Thoracic aorta (tissue), 2 donors: ENCODE measurements at regions not wholly inside any gene's neighbourhood (a gene's known extent, or its start where the extent isn't known, plus 50 kb on each side); places are given as distances from the start of the nearest gene placed in this dataset.
"Not testable (repeated sequence)": the region's sequence is repeated elsewhere in the genome, so short reads cannot be mapped to it uniquely, and the experiment has no call there.

Experiments
- ATAC-seq: fragments of 150-250 bp; one replicate; pipeline ENCODE4 v1.8.0; 2017; ENCODE audit warnings: low read depth; ENCODE audit not compliant: insufficient number of reproducible peaks, low FRiP score
- DNase-seq: peaks from one replicate; pipeline ENCODE4 v3.0.0-alpha.2; 2020; ENCODE audit warnings: low spot score
- H3K27ac ChIP-seq, 2 donors: fragments of 200-600 bp; sonication (generic); 1 replicate in 1 of 2; 2 replicates in 1 of 2; pipeline ENCODE4 v1.5.1; 2016; ENCODE audit warnings: mild to moderate bottlenecking in 2 of 2, moderate library complexity in 2 of 2
- H3K27me3 ChIP-seq: fragments of 200-600 bp; sonication (generic); replicated peaks from 2 replicates; pipeline ENCODE4 v1.6.0; 2016; ENCODE audit warnings: mild to moderate bottlenecking; ENCODE audit not compliant: insufficient read depth
- H3K36me3 ChIP-seq: fragments of 200-600 bp; sonication (generic); one replicate; pipeline ENCODE4 v1.5.1; 2016
- H3K4me1 ChIP-seq, 2 donors: fragments of 200-600 bp; sonication (generic); 1 replicate in 1 of 2; 2 replicates in 1 of 2; pipeline versions ENCODE4 v1.5.1 to v1.6.0; 2016; ENCODE audit warnings: low read depth in 2 of 2, mild to moderate bottlenecking in 1 of 2; ENCODE audit not compliant: control insufficient read depth in 1 of 2
- H3K4me3 ChIP-seq: fragments of 200-600 bp; sonication (generic); 2 replicates; pipeline ENCODE4 v1.5.1; 2016; ENCODE audit warnings: mild to moderate bottlenecking
- H3K9me3 ChIP-seq: fragments of 200-600 bp; sonication (generic); 2 replicates; pipeline ENCODE4 v1.5.1; 2016
- CTCF ChIP-seq: fragments of 200-600 bp; sonication (generic); IDR thresholded peaks from one replicate; pipeline ENCODE4 v1.5.1; 2019; ENCODE audit warnings: antibody characterized with exemption

DNA sequence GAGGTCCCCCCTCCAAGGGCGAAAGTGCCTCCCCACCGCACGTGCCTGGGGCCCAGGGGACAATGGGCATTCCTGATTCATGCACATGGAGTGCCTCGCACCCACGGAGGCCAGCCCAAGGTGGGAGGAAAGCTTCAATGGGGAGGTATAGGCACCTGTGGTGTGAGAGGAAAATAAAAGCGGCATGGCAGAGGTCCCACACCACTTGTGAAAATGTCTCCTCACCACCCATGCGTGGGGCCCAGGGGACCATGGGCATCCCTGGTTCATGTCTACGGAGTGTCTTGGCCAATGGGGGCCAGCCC is 384.7 kb downstream of the ALG10 start:
- Histone ChIP-seq H3K27ac (no peak overlapping the region), H3K4me3 (no peak overlapping the region), H3K9me3 (peaks cover 45% of the 10 kb centered on the region), H3K27me3 (no peaks in the 10 kb centered on the region), H3K36me3 (no peaks in the 10 kb centered on the region), H3K4me1 (no peaks in the 10 kb centered on the region)
- DNase-seq: no peak
- TF ChIP-seq CTCF: no peak
- ATAC-seq: no peak

DNA sequence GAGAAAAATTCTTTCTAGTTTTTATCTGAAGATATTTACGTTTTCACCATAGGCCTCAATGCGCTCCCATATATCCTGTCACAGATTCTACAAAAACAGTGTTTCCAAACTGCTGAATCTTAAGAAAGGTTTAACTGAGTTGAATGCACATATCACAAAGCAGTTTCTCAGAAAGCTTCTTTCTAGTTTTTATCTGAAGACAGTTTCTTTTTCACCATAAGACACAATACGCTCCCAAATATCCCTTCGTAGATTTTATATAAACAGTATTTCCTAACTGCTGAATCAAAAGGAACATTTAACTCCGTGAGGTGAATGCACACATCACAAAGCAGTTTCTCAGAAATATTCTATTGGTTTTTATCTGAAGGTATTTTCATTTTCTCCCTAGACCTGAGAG is 385.5 kb downstream of the ALG10 start:
- Histone ChIP-seq H3K27me3 (no peaks in the 10 kb centered on the region), H3K36me3 (no peaks in the 10 kb centered on the region), H3K9me3 (peaks cover 47% of the 10 kb centered on the region), H3K4me1 (no peaks in the 10 kb centered on the region), H3K4me3 (no peak overlapping the region), H3K27ac (no peak overlapping the region)
- ATAC-seq (no peak), DNase-seq (no peak)
- no peak for TF ChIP-seq CTCF

DNA sequence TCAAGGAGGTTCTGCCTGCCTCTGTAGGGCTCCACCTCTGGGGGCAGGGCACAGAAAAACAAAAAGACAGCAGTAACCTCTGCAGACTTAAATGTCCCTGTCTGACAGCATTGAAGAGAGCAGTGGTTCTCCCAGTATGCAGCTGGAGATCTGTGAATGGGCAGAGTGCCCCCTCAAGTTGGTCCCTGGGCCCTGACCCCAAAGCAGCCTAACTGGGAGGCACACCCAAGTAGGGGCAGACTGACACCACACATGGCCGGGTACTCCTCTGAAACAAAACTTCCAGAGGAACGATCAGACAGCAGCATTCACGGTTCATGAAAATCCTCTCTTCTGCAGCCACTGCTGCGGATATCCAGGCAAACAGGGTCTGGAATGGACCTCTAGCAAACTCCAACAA is 409.2 kb downstream of the ALG10 start:
- not testable (repeated sequence) for H3K4me3 ChIP-seq, ATAC-seq, H3K4me1 ChIP-seq, H3K27me3 ChIP-seq, H3K36me3 ChIP-seq, H3K9me3 ChIP-seq, DNase-seq, H3K27ac ChIP-seq
